ENCODE measurements at regions not wholly inside any gene's neighbourhood (a gene's known extent, or its start where the extent isn't known, plus 50 kb on each side); places are given as distances from the start of the nearest gene placed in this dataset.

- DNase-seq (ENCODE audit: low spot score) = no peak
- no peak for TF ChIP-seq CTCF (IDR thresholded peaks at IDR 0.05)
- no peak for ATAC-seq (ENCODE audit: low FRiP score)
These were observed 156.3 kb downstream of the SLC7A11 start for GRCh38 chr4:138085736-138086305.

- TF ChIP-seq CTCF (IDR thresholded peaks at IDR 0.05) = no peak
- DNase-seq (ENCODE audit: low spot score) (no peak), ATAC-seq (ENCODE audit: low FRiP score) (no peak)
These were observed 163.2 kb downstream of the SLC7A11 start for GRCh38 chr4:138078751-138079520.

GRCh38 chr4:138078253-138078652 lies 163.9 kb downstream of the SLC7A11 start:
- DNase-seq (ENCODE audit: low spot score) = no peak
- ATAC-seq (ENCODE audit: low FRiP score) = no peak
- no peak for TF ChIP-seq CTCF (IDR thresholded peaks at IDR 0.05)

GRCh38 chr4:138076561-138076960 lies 165.6 kb downstream of the SLC7A11 start:
- no peak for DNase-seq (ENCODE audit: low spot score)
- no peak for TF ChIP-seq CTCF (IDR thresholded peaks at IDR 0.05)
- ATAC-seq (ENCODE audit: low FRiP score) = no peak

- no peak for TF ChIP-seq CTCF (IDR thresholded peaks at IDR 0.05)
- ATAC-seq (ENCODE audit: low FRiP score) = no peak
- no peak for DNase-seq (ENCODE audit: low spot score)
These were observed 171.3 kb downstream of the SLC7A11 start for GRCh38 chr4:138070816-138071215.

- no peak for ATAC-seq (ENCODE audit: low FRiP score)
- no peak for TF ChIP-seq CTCF (IDR thresholded peaks at IDR 0.05)
- no peak for DNase-seq (ENCODE audit: low spot score)
These were observed 178.6 kb downstream of the SLC7A11 start for GRCh38 chr4:138063581-138063980.

GRCh38 chr4:138062929-138063328 lies 179.2 kb downstream of the SLC7A11 start:
- DNase-seq (ENCODE audit: low spot score) (no peak), ATAC-seq (ENCODE audit: low FRiP score) (no peak)
- no peak for TF ChIP-seq CTCF (IDR thresholded peaks at IDR 0.05)

All from omental fat pad (tissue), 3 donors.